Dermis microvascular lymphatic vessel endothelial cell (primary cell): ENCODE measurements at regions not wholly inside any gene's neighbourhood (a gene's known extent, or its start where the extent isn't known, plus 50 kb on each side); places are given as distances from the start of the nearest gene placed in this dataset.
A peak's percentile ranks its signal among the peaks of the same experiment; 100 is the strongest.
"Not testable (repeated sequence)": the region's sequence is repeated elsewhere in the genome, so short reads cannot be mapped to it uniquely, and the experiment has no call there.

Experiments used
- DNase-seq, 2 donors: peaks; one replicate each; pipeline versions ENCODE4 v3.0.0 to v3.0.0-alpha.2; 2010; ENCODE audit warnings: low read depth in 2 of 2

GRCh38 chr20:47907951-47908350 lies 122.7 kb upstream of the SULF2 start:
- DNase-seq, result not testable (repeated sequence)

DNA sequence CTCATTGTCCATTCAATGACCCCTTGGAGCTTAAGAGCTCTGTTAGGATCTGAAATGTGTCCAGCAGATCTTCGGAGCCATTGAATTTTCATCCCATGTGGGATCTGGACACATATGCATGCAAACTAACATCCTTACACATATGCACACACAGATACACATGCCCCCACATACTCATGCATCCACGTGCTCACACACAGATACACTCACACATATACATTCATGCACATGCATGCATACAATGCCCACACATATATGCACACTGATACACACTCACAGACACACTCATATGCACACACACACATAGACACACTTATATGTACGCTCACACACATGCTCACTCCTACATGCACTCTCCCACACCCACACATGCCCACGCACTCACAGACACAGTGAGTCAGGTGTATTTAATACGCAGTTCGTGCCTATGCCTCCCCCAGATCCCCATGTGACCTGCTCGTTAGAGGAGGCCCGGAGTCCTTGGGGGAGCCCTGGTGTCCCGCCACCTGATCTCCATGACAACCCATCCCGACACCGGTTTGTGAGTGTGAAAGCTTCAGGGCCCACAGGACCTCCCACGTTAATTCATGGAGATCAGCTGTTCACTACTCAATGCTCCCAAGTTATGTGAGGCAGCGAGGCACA lies 121.9 kb upstream of the SULF2 start:
- no peak for DNase-seq

- DNase-seq, result no peak
These were observed 121.0 kb upstream of the SULF2 start for GRCh38 chr20:47906348-47906660.

DNA sequence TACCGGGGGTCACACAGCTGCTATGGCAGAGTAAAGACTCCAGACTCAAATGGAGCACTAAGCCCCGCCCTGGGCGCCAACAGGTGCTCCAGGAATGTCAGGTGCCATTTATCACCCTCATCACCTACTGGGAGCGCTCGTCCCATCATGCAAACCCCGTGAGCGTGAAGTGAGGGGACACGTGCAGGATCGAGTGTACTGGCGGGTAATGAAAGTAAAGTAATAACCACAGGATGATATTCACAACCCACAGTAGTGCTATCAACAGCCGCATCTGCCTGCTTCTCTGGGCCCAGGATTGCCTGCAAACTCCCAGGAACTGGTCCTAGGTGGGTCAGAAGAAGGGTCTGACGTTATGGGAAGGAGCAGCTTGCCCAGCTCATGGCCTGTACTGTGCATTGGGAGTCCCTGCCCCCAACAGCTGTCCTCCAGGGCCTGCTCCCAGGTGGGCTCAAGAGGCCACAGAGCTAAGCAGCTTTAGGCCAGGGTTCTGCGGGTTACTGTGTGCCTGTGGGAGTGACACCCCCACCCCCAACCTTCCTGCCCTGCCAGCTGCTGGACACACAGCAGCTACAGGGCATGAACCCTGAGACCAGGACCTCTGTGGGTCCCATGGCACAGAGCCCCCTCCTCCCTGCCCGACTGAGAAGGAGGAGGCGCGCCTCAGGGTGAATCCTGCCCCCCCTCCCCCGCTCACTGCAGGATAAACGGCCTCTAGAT lies 120.5 kb upstream of the SULF2 start:
- DNase-seq, result no peak

GRCh38 chr20:47903009-47903408 lies 117.7 kb upstream of the SULF2 start:
- not testable (repeated sequence) for DNase-seq

- DNase-seq, result not testable (repeated sequence)
These were observed 114.0 kb upstream of the SULF2 start for GRCh38 chr20:47899313-47899712.

DNA sequence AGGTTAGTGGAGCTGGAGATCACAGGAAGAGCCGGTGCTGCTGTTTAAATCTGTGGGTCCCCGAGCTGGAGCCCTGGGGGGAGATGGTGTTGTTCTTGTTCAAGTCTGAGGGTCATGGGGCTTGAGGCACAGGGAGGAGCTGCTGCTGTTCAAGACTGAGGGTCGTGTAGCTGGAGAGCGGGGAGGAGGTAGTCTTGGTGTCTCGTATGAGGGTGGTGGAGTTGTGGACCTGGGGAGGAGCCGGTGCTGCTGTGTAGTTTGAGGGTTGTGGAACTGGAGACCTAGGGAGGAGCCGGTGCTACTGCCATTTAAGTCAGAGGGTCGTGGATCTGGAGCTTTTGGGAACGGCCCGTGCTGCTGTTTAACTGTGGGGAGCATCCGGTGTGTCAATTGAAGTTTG lies 112.2 kb upstream of the SULF2 start:
- no peak for DNase-seq

DNA sequence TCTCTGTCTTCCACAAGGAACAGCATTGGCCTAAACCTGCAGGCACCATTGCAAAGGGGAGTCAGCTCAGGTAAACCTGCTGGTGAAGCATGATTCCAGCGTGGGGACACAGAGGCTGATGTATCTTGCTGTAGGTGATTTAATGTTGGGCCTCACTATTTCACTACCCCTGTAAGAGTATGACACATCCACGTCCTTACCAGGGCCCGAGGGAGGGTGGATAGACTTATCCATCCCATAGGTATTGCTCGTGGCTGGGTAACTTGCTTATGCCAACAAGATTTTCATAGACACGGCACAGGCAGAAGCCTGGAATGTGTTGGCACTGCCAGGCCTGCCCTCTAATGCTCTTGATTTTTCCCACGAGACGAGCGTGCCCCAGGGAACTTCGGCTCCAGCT lies 107.4 kb upstream of the SULF2 start:
- DNase-seq, result not testable (repeated sequence)

- DNase-seq, result not testable (repeated sequence)
These were observed 105.4 kb upstream of the SULF2 start for GRCh38 chr20:47890708-47891107.

- DNase-seq, result not testable (repeated sequence)
These were observed 104.5 kb upstream of the SULF2 start for GRCh38 chr20:47889751-47890150.

DNA sequence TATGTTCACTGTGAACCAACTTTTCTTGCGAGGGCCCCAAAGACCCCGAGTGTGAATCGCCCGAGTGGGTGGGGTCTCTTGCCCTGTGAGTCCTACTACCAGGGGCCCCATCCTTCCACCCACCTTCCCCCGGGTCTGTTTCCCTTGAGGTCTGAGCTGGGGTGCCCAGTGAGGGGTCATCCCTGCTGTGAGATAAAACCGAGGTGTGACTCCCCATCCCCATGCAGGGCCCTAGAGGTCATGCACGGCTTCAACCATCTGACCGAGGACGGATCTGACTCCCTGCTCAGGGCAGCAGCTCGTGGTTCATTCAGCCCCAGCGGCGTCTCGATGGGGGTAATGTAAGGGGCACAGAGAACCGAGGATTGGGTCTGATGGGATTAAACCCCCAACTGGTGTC lies 103.1 kb upstream of the SULF2 start:
- no peak for DNase-seq

DNA sequence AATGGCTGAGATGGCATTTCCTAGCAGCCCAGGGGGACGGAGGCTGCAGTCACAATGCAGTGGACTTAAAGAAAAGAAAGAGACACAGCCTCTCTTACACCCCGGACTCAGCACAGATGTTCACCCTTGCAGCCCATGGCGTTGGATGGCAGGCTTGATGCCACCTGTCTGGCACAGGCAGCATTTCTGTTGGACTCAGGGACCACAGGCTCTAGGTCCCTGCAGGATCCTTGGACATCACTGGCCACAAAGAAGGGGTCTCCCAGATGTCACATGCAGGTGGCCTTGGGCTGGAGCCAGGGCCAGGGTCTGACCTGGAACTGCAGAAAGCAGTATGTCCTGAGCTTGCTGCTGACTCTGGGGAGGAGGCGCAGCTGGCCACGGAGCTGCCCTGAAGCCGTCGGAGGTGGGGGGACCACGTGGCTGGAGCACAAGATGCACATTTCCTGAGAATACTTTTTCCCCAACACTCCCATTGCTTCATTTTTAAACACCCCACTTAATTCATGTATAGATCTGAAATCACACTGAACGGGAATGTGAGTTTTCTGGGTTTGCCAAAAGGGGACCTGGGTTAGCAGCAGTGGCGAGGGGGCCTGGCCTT lies 102.3 kb upstream of the SULF2 start:
- no peak for DNase-seq

- DNase-seq, result no peak
These were observed 101.8 kb upstream of the SULF2 start for GRCh38 chr20:47887064-47887463.

- no peak for DNase-seq
These were observed 101.3 kb upstream of the SULF2 start for GRCh38 chr20:47886454-47887041.

- no peak for DNase-seq
These were observed 100.7 kb upstream of the SULF2 start for GRCh38 chr20:47885909-47886453.

GRCh38 chr20:47883940-47884339 lies 98.7 kb upstream of the SULF2 start:
- not testable (repeated sequence) for DNase-seq

GRCh38 chr20:47883186-47883585 lies 97.9 kb upstream of the SULF2 start:
- no peak for DNase-seq

DNA sequence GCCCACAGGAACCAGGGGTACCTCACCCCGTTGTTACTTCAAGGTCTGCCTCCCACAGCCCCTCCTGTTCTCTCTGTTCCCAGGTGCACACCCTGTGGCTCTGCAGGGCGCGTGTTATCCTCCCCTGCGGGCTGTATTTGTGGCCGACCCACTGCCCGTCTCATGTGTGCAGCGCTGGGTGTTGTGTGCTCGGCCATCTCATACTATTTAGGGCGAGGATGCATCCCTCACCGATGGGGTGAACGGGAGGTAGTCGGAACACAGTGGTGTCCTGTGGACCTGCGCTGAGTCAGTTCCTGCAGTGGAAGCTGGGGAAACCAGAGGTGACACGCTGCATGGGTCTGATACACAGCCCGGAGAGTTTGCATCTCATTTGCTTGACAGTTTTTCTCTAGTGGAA lies 94.5 kb upstream of the SULF2 start:
- DNase-seq, result peak in 1 of 2 donors; percentile 54

- peak; percentile 61 to 92 for DNase-seq
These were observed 93.3 kb upstream of the SULF2 start for GRCh38 chr20:47878601-47879027.

GRCh38 chr20:47876311-47877088 lies 91.2 kb upstream of the SULF2 start:
- DNase-seq, result peak in 1 of 2 donors; percentile 34

GRCh38 chr20:47875297-47876025 lies 90.2 kb upstream of the SULF2 start:
- peak in 1 of 2 donors; percentile 48 for DNase-seq
